ENCODE measurements at regions not wholly inside any gene's neighbourhood (a gene's known extent, or its start where the extent isn't known, plus 50 kb on each side); places are given as distances from the start of the nearest gene placed in this dataset.

DNA sequence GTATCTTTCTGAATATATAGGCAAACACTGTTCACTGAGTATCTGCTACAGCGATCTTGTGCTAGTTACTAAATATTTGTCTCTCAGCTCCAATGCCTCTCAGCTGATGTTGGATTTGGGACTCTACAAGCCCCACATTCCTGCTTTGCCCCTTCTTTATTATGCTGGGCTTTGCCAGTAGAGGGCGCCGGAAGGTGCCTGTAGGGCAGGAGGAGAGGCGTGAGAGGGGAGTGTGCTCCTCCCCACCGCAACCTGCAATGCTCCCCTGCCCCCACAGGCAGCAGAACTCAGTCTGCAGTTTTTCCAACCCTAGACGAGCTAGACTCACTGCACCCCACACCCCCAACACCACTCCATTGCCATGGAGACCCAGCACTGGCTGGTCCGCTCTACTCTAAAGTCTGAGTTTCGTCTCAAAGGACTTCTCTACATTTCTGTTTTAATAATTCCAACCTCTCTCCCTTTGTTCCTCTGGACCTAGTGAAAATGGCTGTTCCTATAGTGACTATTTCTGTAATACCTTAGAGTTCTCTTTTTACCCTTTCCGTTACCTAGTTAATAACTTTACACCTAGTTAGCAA lies 337.6 kb downstream of the CCSER2 start:
- TF ChIP-seq POLR2A (IDR thresholded peaks at IDR 0.05; ENCODE audit: low read depth, low read length) (no peak), TAF1 (IDR thresholded peaks at IDR 0.05; ENCODE audit: borderline replicate concordance, low read depth, low read length) (no peak)

Data from GM12892 (cell line).